ENCODE measurements at regions not wholly inside any gene's neighbourhood (a gene's known extent, or its start where the extent isn't known, plus 50 kb on each side); places are given as distances from the start of the nearest gene placed in this dataset.

DNA sequence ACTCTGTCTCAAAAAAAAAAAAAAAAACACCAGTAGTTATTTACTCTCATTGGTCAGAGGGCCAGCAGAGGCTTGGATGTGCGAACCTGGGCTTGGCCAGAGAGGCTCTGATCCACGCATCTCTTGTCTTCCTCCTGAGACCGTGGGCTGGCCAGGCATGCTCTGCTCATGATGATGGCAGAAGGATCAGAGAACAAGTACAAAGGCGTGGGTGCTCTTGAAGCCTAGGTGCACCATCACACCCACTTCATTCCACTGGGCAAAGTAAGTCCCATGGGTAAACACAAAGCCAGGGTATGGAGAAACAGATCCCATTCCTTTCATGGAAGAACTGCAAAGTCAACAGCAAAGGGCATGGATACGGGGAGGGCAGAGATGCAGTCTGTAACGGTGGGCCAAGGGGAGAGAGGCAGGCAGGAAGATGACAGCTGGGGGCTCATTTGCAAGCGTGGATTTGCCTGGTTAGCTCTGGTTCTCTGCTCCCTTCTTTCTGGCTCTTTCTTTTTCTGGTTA, 128.2 kb upstream of the SDK1 start:
- H3K9me3 Mint-ChIP-seq (ENCODE audit: low read depth): peaks cover 5% of the 10 kb centered on the region
- H3K27me3 Mint-ChIP-seq: peaks cover 8% of the 10 kb centered on the region
- H3K4me3 Mint-ChIP-seq (ENCODE audit: low read depth): no peak overlapping the region
- TF ChIP-seq, protein P1, sequence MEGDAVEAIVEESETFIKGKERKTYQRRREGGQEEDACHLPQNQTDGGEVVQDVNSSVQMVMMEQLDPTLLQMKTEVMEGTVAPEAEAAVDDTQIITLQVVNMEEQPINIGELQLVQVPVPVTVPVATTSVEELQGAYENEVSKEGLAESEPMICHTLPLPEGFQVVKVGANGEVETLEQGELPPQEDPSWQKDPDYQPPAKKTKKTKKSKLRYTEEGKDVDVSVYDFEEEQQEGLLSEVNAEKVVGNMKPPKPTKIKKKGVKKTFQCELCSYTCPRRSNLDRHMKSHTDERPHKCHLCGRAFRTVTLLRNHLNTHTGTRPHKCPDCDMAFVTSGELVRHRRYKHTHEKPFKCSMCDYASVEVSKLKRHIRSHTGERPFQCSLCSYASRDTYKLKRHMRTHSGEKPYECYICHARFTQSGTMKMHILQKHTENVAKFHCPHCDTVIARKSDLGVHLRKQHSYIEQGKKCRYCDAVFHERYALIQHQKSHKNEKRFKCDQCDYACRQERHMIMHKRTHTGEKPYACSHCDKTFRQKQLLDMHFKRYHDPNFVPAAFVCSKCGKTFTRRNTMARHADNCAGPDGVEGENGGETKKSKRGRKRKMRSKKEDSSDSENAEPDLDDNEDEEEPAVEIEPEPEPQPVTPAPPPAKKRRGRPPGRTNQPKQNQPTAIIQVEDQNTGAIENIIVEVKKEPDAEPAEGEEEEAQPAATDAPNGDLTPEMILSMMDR (IDR thresholded peaks at IDR 0.05; ENCODE audit: unreplicated experiment): no peak
- no peak for DNase-seq (ENCODE audit: low spot score, unreplicated experiment)
- peaks cover 2% of the 10 kb centered on the region for H3K36me3 Mint-ChIP-seq (ENCODE audit: insufficient read depth)
- peaks cover 23% of the 10 kb centered on the region for H3K4me1 Mint-ChIP-seq (ENCODE audit: low read depth)
- H3K27ac Mint-ChIP-seq: no peak overlapping the region

DNA sequence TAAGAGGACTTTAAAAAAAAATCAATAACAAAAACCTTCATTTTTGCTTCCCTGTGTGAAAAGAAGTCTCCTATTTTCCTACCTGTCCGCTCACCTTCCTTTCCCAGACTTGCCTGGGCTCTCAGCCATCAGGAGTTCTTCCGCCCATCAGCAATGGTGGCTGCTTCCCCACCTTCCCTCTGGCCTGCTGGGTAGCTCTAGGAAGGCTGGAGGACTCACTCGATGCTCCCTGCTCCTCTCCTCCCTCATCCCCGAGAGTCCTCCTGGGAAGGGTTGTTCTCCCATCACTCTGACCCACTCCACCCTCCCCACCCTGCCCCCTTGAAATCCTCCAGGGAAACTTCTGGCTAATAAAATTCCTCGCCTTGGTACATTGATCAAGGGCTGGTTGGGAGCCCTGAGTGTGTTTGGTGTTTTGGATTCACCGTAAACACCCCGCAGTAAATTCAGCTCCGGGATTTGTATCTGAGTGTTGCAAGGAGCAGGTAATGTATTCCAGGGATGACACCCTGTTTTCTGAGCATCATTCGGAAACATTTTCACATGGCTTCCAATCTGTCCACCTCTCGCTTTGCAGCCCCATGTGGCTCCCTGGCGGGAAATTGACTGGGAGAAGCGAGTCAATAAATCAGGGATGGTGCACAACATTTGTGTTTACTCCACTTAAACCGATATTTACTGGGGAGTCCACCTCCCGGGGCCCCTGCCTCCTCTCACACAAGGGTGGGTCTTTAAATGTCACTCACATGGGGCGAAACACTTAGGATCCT, 126.4 kb upstream of the SDK1 start:
- Mint-ChIP-seq H3K27me3 (no peaks in the 10 kb centered on the region), H3K27ac (no peak overlapping the region), H3K4me1 (ENCODE audit: low read depth) (peaks cover 24% of the 10 kb centered on the region), H3K4me3 (ENCODE audit: low read depth) (no peak overlapping the region), H3K36me3 (ENCODE audit: insufficient read depth) (peaks cover 2% of the 10 kb centered on the region), H3K9me3 (ENCODE audit: low read depth) (peaks cover 5% of the 10 kb centered on the region)
- TF ChIP-seq, protein P1 (IDR thresholded peaks at IDR 0.05; ENCODE audit: unreplicated experiment): no peak
- no peak for DNase-seq (ENCODE audit: low spot score, unreplicated experiment)

DNA sequence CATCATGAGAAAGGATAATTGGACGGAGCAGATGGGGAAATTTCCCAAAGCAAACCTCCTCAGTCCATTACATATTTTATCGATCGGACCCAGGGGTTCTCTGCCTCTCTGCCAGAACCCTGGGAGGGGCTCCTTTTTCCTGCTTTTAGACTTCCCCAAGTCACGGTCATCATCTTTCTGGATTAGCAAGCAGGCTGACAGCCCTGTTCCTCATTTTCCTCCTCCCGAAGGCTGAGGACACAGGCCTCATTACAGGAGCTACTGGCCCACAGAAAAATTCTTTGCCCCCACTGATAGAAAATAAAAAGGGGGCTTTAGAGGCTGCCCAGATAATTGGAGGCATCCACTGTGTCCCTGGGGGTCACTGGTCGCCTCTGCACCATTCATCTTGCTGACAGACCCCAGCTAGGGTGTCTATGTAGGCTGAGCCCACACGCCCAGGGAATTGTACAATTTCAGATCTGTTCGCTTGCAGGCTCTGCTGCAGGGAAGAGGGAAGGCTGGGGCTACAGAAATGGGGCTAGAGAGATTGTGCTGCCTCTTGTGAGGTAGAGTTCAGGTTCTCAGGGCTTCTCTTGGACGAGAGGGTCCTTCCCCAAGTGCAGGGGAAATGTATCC, 125.7 kb upstream of the SDK1 start:
- Mint-ChIP-seq H3K4me3 (ENCODE audit: low read depth) (no peak overlapping the region), H3K36me3 (ENCODE audit: insufficient read depth) (peaks cover 2% of the 10 kb centered on the region), H3K9me3 (ENCODE audit: low read depth) (peaks cover 5% of the 10 kb centered on the region), H3K27ac (peak overlapping the region; percentile 92), H3K27me3 (no peaks in the 10 kb centered on the region), H3K4me1 (ENCODE audit: low read depth) (peaks cover 24% of the 10 kb centered on the region)
- TF ChIP-seq, protein P1 (IDR thresholded peaks at IDR 0.05; ENCODE audit: unreplicated experiment): no peak
- no peak for DNase-seq (ENCODE audit: low spot score, unreplicated experiment)

DNA sequence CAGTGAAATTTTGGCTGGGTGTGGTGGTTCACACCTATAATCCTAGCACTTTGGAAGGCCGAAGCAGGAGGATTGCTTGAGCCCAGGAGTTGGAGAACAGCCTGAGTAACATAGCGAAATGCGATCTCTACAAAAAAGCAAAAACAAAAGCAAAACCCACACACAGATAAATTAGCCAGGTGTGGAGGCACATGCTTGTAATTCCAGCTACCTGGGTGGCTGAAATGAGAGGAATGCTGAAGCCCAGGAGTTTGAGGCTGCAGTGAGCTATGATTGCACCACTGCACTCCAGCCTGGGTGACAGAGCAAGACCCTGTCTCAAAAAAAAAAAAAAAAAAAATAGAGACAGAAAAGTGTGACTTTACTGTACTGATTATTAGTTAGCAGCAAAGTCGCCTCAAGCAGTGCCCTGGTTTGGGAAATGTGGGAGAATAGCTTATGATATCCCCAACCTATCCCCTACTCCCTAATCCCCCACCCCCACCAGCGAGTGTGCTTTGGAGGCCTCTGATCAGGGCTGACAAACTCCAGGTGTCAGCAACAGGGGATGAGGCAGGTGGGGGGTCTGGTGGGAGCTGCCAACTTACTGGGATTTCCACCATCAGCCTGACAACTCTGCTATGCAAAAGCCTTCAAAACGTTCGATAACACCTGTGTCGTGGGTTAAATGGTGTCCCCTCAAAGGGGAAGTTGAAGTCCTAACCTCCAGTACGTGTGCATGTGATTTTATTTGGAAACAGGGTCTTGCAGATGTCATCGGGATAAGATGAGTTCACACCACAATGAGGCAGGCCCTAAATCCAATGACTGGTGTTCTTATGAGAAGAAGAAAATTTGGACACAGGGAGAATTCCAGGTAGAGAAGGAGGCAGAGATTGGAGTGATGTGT, 124.7 kb upstream of the SDK1 start:
- Mint-ChIP-seq H3K9me3 (ENCODE audit: low read depth) (peaks cover 5% of the 10 kb centered on the region), H3K4me3 (ENCODE audit: low read depth) (no peak overlapping the region)
- DNase-seq (ENCODE audit: low spot score, unreplicated experiment): no peak

More for the DNA sequence above, 124.7 kb upstream of the SDK1 start:
- TF ChIP-seq, protein P1 (IDR thresholded peaks at IDR 0.05; ENCODE audit: unreplicated experiment): no peak
- H3K27ac Mint-ChIP-seq: peak overlapping the region; percentile 92
- H3K4me1 Mint-ChIP-seq (ENCODE audit: low read depth): peaks cover 24% of the 10 kb centered on the region
- H3K27me3 Mint-ChIP-seq: no peaks in the 10 kb centered on the region
- H3K36me3 Mint-ChIP-seq (ENCODE audit: insufficient read depth): peaks cover 2% of the 10 kb centered on the region
